GM19035 (cell line): ENCODE measurements at regions not wholly inside any gene's neighbourhood (a gene's known extent, or its start where the extent isn't known, plus 50 kb on each side); places are given as distances from the start of the nearest gene placed in this dataset.

Source experiments
- ATAC-seq: cut with Tn5 transposase; IDR thresholded peaks from one replicate; pipeline ENCODE4 v1.9.1; 2021; ENCODE audit not compliant: unreplicated experiment

- ATAC-seq: no peak
Measured at GRCh38 chr2:18093196-18093595, 214.7 kb downstream of the KCNS3 start.

- ATAC-seq: no peak
Measured at GRCh38 chr2:18092760-18093159, 214.3 kb downstream of the KCNS3 start.

- ATAC-seq: no peak
Measured at GRCh38 chr2:18085593-18085992, 207.1 kb downstream of the KCNS3 start.

GRCh38 chr2:18084376-18084775 lies 205.9 kb downstream of the KCNS3 start:
- no peak for ATAC-seq

GRCh38 chr2:18083806-18084205 lies 205.3 kb downstream of the KCNS3 start:
- ATAC-seq: no peak

- no peak for ATAC-seq
Measured at GRCh38 chr2:18078216-18078615, 199.7 kb downstream of the KCNS3 start.

- no peak for ATAC-seq
Measured at GRCh38 chr2:18077704-18078103, 199.2 kb downstream of the KCNS3 start.

GRCh38 chr2:18077231-18077630 lies 198.8 kb downstream of the KCNS3 start:
- ATAC-seq: no peak

GRCh38 chr2:18074476-18074875 lies 196.0 kb downstream of the KCNS3 start:
- no peak for ATAC-seq

- no peak for ATAC-seq
Measured at GRCh38 chr2:18073601-18074000, 195.1 kb downstream of the KCNS3 start.

GRCh38 chr2:18067588-18068384 lies 189.3 kb downstream of the KCNS3 start:
- no peak for ATAC-seq

- no peak for ATAC-seq
Measured at GRCh38 chr2:18066894-18067293, 188.4 kb downstream of the KCNS3 start.

GRCh38 chr2:18066066-18066465 lies 187.6 kb downstream of the KCNS3 start:
- no peak for ATAC-seq

- ATAC-seq: no peak
Measured at GRCh38 chr2:18065249-18065648, 186.8 kb downstream of the KCNS3 start.

GRCh38 chr2:18063826-18064470 lies 185.5 kb downstream of the KCNS3 start:
- ATAC-seq: no peak

GRCh38 chr2:18062892-18063291 lies 184.4 kb downstream of the KCNS3 start:
- no peak for ATAC-seq

GRCh38 chr2:18061717-18062116 lies 183.2 kb downstream of the KCNS3 start:
- no peak for ATAC-seq

GRCh38 chr2:18057657-18058056 lies 179.2 kb downstream of the KCNS3 start:
- ATAC-seq: no peak

GRCh38 chr2:18055290-18055689 lies 176.8 kb downstream of the KCNS3 start:
- ATAC-seq: no peak

- no peak for ATAC-seq
Measured at GRCh38 chr2:18050001-18050400, 171.5 kb downstream of the KCNS3 start.

GRCh38 chr2:18049325-18049724 lies 170.9 kb downstream of the KCNS3 start:
- no peak for ATAC-seq

- ATAC-seq: no peak
Measured at GRCh38 chr2:18047896-18048657, 169.6 kb downstream of the KCNS3 start.
